SK-N-SH (cell line): ENCODE measurements at regions not wholly inside any gene's neighbourhood (a gene's known extent, or its start where the extent isn't known, plus 50 kb on each side); places are given as distances from the start of the nearest gene placed in this dataset.

Experiments
- CTCF ChIA-PET: fragments of 300-600, 350-600 bp; formaldehyde crosslinking; extraction: SDS; loops from one replicate; lab custom pipeline; 2021; lab: Yijun Ruan, JAX
- POLR2A ChIA-PET: fragments of 350-600 bp; sonication (Branson Sonifier 250); formaldehyde crosslinking; extraction: SDS; loops from one replicate; lab custom pipeline; 2020; ENCODE audit warnings: antibody characterized with exemption, inconsistent platforms; lab: Yijun Ruan, JAX
- DNase-seq: peaks from one replicate; pipeline ENCODE4 v3.0.0; 2012
- H2AFZ ChIP-seq: fragments of 200-600 bp; sonication (generic); 2 replicates; pipeline ENCODE4 v1.8.1; 2016; ENCODE audit warnings: antibody characterized with exemption, mild to moderate bottlenecking, low read depth
- H3F3A ChIP-seq: fragments of 200-600 bp; sonication (generic); replicated peaks from 2 replicates; pipeline ENCODE3; 2016; ENCODE audit warnings: antibody characterized with exemption, mild to moderate bottlenecking; ENCODE audit not compliant: insufficient read depth
- H3K27ac ChIP-seq, 2 experiments: fragments of 200-500 bp in 1 of 2; fragments of 200-600 bp in 1 of 2; sonication (Bioruptor generic) in 1 of 2; sonication (generic), shearing (Covaris generic) in 1 of 2; 2 replicates each; pipeline versions ENCODE4 v1.5.1 to v1.6.1; 2014 to 2016; ENCODE audit warnings: low read depth in 2 of 2, inconsistent platforms in 1 of 2, low read length in 1 of 2, mild to moderate bottlenecking in 1 of 2, mixed read lengths in 1 of 2
- H3K27me3 ChIP-seq: fragments of 200-600 bp; sonication (generic), shearing (Covaris generic); 2 replicates; pipeline ENCODE4 v1.6.1; 2016; ENCODE audit warnings: mixed run types; ENCODE audit not compliant: insufficient read depth
- H3K36me3 ChIP-seq, 2 experiments: fragments of 200-500 bp in 1 of 2; fragments of 200-600 bp in 1 of 2; sonication (Bioruptor generic) in 1 of 2; sonication (generic) in 1 of 2; replicated peaks in 1 of 2; 2 replicates each; pipeline versions ENCODE3 to v1.5.1; 2014 to 2016; ENCODE audit warnings: low read length in 1 of 2, mild to moderate bottlenecking in 1 of 2; ENCODE audit not compliant: insufficient read depth in 2 of 2, control insufficient read depth in 1 of 2
- H3K4me1 ChIP-seq, 2 experiments: fragments of 200-500 bp in 1 of 2; fragments of 200-600 bp in 1 of 2; sonication (Bioruptor generic) in 1 of 2; sonication (generic), shearing (Covaris generic) in 1 of 2; 2 replicates each; pipeline versions ENCODE4 v1.5.1 to v1.6.1; 2014 to 2016; ENCODE audit warnings: low read depth in 1 of 2, low read length in 1 of 2, mixed run types in 1 of 2; ENCODE audit not compliant: insufficient read depth in 2 of 2, control insufficient read depth in 1 of 2
- H3K4me2 ChIP-seq: fragments of 200-600 bp; sonication (generic), shearing (Covaris generic); 2 replicates; pipeline ENCODE4 v1.6.1; 2017; ENCODE audit warnings: mixed run types
- H3K4me3 ChIP-seq, 2 experiments: fragments of 200-500 bp in 1 of 2; fragments of 200-600 bp in 1 of 2; sonication (Bioruptor generic) in 1 of 2; sonication (generic), shearing (Covaris generic) in 1 of 2; 2 replicates each; pipeline versions ENCODE4 v1.5.1 to v1.8.1; 2014 to 2016; ENCODE audit warnings: low read depth in 2 of 2, inconsistent platforms in 1 of 2, low read length in 1 of 2, mild to moderate bottlenecking in 1 of 2, mixed read lengths in 1 of 2, moderate library complexity in 1 of 2
- H3K79me2 ChIP-seq: fragments of 200-600 bp; sonication (generic); 2 replicates; pipeline ENCODE4 v1.8.1; 2017; ENCODE audit warnings: mild to moderate bottlenecking; ENCODE audit not compliant: insufficient read depth
- H3K9ac ChIP-seq: fragments of 200-600 bp; sonication (generic); 2 replicates; pipeline ENCODE4 v1.6.1; 2017; ENCODE audit warnings: mixed run types
- H3K9me2 ChIP-seq: fragments of 200-600 bp; sonication (generic); 2 replicates; pipeline ENCODE4 v1.6.1; 2017; ENCODE audit warnings: mixed run types
- H3K9me3 ChIP-seq: fragments of 200-600 bp; sonication (generic); 2 replicates; pipeline ENCODE4 v1.6.1; 2017; ENCODE audit warnings: mixed run types, mild to moderate bottlenecking, moderate library complexity
- H4K20me1 ChIP-seq: fragments of 200-600 bp; sonication (generic); 2 replicates; pipeline ENCODE4 v1.6.1; 2017; ENCODE audit warnings: mild to moderate bottlenecking, mixed run types; ENCODE audit not compliant: insufficient read depth
- FOXJ3 ChIP-seq: sonication (generic); formaldehyde crosslinking; IDR thresholded peaks from 2 replicates; pipeline ENCODE4 v1.5.1; 2020; ENCODE audit warnings: mild to moderate bottlenecking, missing genetic modification reagents
- GATA2 ChIP-seq: sonication (generic); formaldehyde crosslinking; IDR thresholded peaks from 2 replicates; pipeline ENCODE4 v1.5.0; 2020; ENCODE audit warnings: mild to moderate bottlenecking, missing genetic modification reagents
- JUND ChIP-seq: IDR thresholded peaks from 2 replicates; pipeline ENCODE4 v1.4.0; 2012
- MEF2A ChIP-seq: IDR thresholded peaks from 2 replicates; pipeline ENCODE4 v1.4.0; 2012; ENCODE audit warnings: low read depth, borderline replicate concordance
- MXI1 ChIP-seq: IDR thresholded peaks from 2 replicates; pipeline ENCODE4 v1.6.1; 2012; ENCODE audit warnings: mild to moderate bottlenecking, low read depth, low read length, improper control_type of control experiment
- NRF1 ChIP-seq: IDR thresholded peaks from 2 replicates; pipeline ENCODE4 v1.6.1; 2012; ENCODE audit warnings: low read depth, mild to moderate bottlenecking, low read length
- RAD21 ChIP-seq: IDR thresholded peaks from 2 replicates; pipeline ENCODE4 v1.6.1; 2012; ENCODE audit warnings: mild to moderate bottlenecking, low read length
- RCOR1 ChIP-seq: fragments of 150-350 bp; IDR thresholded peaks from 2 replicates; pipeline ENCODE4 v1.6.1; 2017; ENCODE audit warnings: antibody characterized with exemption, low read length
- RFX5 ChIP-seq: IDR thresholded peaks from 2 replicates; pipeline ENCODE4 v1.6.1; 2012; ENCODE audit warnings: mild to moderate bottlenecking, improper control_type of control experiment, low read length
- RXRA ChIP-seq: IDR thresholded peaks from 2 replicates; pipeline ENCODE4 v1.4.0; 2012; ENCODE audit warnings: low read depth, mild to moderate bottlenecking, borderline replicate concordance
- SIN3A ChIP-seq: IDR thresholded peaks from 2 replicates; pipeline ENCODE4 v1.6.1; 2012; ENCODE audit warnings: low read depth, mild to moderate bottlenecking, low read length, moderate library complexity, borderline replicate concordance
- TCF12 ChIP-seq: IDR thresholded peaks from 2 replicates; pipeline ENCODE4 v1.4.0; 2012
- TEAD4 ChIP-seq: IDR thresholded peaks from 2 replicates; pipeline ENCODE4 v1.4.0; 2012; ENCODE audit warnings: mild to moderate bottlenecking, borderline replicate concordance; ENCODE audit not compliant: insufficient read depth
- YY1 ChIP-seq: IDR thresholded peaks from 2 replicates; pipeline ENCODE4 v1.4.0; 2012; ENCODE audit warnings: low read depth, mild to moderate bottlenecking
- WGBS: methylation state at CpG from one replicate; pipeline ENCODE4 v1.1.6; 2017; ENCODE audit warnings: low lambda C conversion rate; 5-methylcytosine and 5-hydroxymethylcytosine counted together
- TF ChIP-seq, protein P1 (sequence below): IDR thresholded peaks from 2 replicates; pipeline ENCODE4; 2012
- TF ChIP-seq, protein P2 (sequence below): IDR thresholded peaks from 2 replicates; pipeline ENCODE4 v1.4.0; 2012; ENCODE audit warnings: low read depth, borderline replicate concordance
- TF ChIP-seq, protein P3 (sequence below): IDR thresholded peaks from 2 replicates; pipeline ENCODE4 v1.6.1; 2012; ENCODE audit warnings: mild to moderate bottlenecking, low read depth, low read length, moderate library complexity

DNA sequence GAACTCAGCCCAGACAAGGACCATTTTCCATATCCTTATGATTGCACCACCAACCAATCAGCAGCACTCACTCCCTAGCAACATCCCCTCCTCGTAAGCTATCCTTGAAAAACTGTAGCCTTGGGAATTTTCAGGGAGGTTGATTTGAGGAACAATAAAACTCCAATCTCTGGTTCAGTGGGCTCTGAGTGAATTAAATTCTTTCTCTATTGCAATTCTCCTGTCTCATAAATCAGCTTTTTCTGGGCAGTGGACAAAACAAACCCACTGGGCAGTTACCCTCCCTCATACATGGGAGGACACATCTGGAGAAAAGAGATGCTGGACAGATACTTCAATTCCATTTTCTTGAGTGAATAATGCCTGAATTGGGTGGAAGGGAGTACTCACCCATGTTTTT, 115.4 kb upstream of the STXBP5 start (continued):
- TF ChIP-seq GATA2 (CRISPR knock-in tag) (no peak), NRF1 (no peak)

DNA sequence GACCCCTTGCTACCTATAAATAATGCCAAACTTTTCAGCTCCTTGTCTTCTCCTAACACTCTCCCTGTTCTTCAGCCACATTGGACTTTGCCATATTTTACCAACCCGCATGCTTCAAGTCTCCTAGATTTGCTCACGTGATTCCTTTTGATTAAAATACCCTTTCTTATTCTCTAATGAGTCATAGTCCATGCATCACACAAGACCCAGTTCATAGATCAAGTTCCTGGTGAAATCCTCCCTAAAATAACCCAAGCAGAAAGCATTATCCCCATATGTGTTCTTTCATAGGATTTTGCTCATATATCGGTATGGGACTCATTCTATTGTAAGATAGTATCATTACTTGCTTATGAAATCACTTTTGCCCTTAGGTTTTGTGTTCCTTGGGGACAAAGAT, 108.9 kb upstream of the STXBP5 start:
- Histone ChIP-seq H3K4me1 (0 out of 4 replicates have a peak, but pooled peaks cover 0 to 1% of the 10 kb centered on the region in 2 experiments), H3F3A (peaks cover 7% of the 10 kb centered on the region)
- DNase-seq, result no peak

More for the DNA sequence above, 108.9 kb upstream of the STXBP5 start:
- CTCF ChIA-PET, result no interaction called here
- no peaks in the 10 kb centered on the region for H3K9me3 ChIP-seq
- H3K27me3 ChIP-seq, result no peaks in the 10 kb centered on the region
- no peaks in the 10 kb centered on the region for H4K20me1 ChIP-seq
- no peak overlapping the region for H3K4me3 ChIP-seq
- H3K36me3 ChIP-seq, result no peaks in the 10 kb centered on the region
- H3K27ac ChIP-seq, result no peak overlapping the region
- H3K9me2 ChIP-seq, result no peaks in the 10 kb centered on the region
- WGBS, result 91% methylated on average over 3 of the region's 3 CpGs
- H2AFZ ChIP-seq, result no peak overlapping the region
- no peaks in the 10 kb centered on the region for H3K79me2 ChIP-seq
- H3K9ac ChIP-seq, result no peak overlapping the region
- TF ChIP-seq, protein P1, sequence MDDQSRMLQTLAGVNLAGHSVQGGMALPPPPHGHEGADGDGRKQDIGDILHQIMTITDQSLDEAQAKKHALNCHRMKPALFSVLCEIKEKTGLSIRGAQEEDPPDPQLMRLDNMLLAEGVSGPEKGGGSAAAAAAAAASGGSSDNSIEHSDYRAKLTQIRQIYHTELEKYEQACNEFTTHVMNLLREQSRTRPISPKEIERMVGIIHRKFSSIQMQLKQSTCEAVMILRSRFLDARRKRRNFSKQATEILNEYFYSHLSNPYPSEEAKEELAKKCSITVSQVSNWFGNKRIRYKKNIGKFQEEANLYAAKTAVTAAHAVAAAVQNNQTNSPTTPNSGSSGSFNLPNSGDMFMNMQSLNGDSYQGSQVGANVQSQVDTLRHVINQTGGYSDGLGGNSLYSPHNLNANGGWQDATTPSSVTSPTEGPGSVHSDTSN, result no peak
- no peak for TF ChIP-seq RAD21
- TF ChIP-seq TEAD4, result no peak
- TF ChIP-seq JUND, result no peak
- no peak for TF ChIP-seq RFX5
- TF ChIP-seq YY1, result no peak
- no peak for TF ChIP-seq SIN3A
- no peak for TF ChIP-seq RCOR1
- TF ChIP-seq, protein P2, sequence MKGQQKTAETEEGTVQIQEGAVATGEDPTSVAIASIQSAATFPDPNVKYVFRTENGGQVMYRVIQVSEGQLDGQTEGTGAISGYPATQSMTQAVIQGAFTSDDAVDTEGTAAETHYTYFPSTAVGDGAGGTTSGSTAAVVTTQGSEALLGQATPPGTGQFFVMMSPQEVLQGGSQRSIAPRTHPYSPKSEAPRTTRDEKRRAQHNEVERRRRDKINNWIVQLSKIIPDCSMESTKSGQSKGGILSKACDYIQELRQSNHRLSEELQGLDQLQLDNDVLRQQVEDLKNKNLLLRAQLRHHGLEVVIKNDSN, result no peak
- no peak for TF ChIP-seq MEF2A
- TF ChIP-seq FOXJ3 (CRISPR knock-in tag), result no peak
- no peak for TF ChIP-seq RXRA
- TF ChIP-seq, protein P3, sequence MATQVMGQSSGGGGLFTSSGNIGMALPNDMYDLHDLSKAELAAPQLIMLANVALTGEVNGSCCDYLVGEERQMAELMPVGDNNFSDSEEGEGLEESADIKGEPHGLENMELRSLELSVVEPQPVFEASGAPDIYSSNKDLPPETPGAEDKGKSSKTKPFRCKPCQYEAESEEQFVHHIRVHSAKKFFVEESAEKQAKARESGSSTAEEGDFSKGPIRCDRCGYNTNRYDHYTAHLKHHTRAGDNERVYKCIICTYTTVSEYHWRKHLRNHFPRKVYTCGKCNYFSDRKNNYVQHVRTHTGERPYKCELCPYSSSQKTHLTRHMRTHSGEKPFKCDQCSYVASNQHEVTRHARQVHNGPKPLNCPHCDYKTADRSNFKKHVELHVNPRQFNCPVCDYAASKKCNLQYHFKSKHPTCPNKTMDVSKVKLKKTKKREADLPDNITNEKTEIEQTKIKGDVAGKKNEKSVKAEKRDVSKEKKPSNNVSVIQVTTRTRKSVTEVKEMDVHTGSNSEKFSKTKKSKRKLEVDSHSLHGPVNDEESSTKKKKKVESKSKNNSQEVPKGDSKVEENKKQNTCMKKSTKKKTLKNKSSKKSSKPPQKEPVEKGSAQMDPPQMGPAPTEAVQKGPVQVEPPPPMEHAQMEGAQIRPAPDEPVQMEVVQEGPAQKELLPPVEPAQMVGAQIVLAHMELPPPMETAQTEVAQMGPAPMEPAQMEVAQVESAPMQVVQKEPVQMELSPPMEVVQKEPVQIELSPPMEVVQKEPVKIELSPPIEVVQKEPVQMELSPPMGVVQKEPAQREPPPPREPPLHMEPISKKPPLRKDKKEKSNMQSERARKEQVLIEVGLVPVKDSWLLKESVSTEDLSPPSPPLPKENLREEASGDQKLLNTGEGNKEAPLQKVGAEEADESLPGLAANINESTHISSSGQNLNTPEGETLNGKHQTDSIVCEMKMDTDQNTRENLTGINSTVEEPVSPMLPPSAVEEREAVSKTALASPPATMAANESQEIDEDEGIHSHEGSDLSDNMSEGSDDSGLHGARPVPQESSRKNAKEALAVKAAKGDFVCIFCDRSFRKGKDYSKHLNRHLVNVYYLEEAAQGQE, result no peak
- no peak for TF ChIP-seq MXI1
- no peak for TF ChIP-seq NRF1
- TF ChIP-seq TCF12, result no peak
- TF ChIP-seq, all 33 proteins: peak for 0
- POLR2A ChIA-PET, result no interaction called here
- no peak overlapping the region for H3K4me2 ChIP-seq
